Natural killer cell (primary cell): ENCODE measurements at regions not wholly inside any gene's neighbourhood (a gene's known extent, or its start where the extent isn't known, plus 50 kb on each side); places are given as distances from the start of the nearest gene placed in this dataset.
"Not testable (repeated sequence)": the region's sequence is repeated elsewhere in the genome, so short reads cannot be mapped to it uniquely, and the experiment has no call there.

Experiments
- ATAC-seq, 3 donors: fragments of 150-1000 bp in 2 of 3; fragments of 200-7000 bp in 1 of 3; cut with Tn5 transposase; 1 replicate in 1 of 3; 2 replicates in 2 of 3; pipeline ENCODE4 v1.10.0; 2021; ENCODE audit warnings: mild to moderate bottlenecking in 2 of 3, moderate library complexity in 2 of 3
- DNase-seq, 2 donors: peaks; one replicate each; pipeline versions ENCODE4 v3.0.0 to v3.0.0-alpha.2; 2013 to 2021; ENCODE audit warnings: mixed read lengths in 1 of 2
- H3K27ac ChIP-seq: one replicate; pipeline ENCODE4 v1.5.1; 2013; ENCODE audit warnings: mild to moderate bottlenecking, low read length
- H3K27me3 ChIP-seq: one replicate; pipeline ENCODE4 v1.6.1; 2013; ENCODE audit warnings: low read length; ENCODE audit not compliant: control insufficient read depth, insufficient read depth
- H3K36me3 ChIP-seq: one replicate; pipeline ENCODE4 v1.6.1; 2013; ENCODE audit warnings: low read length; ENCODE audit not compliant: control insufficient read depth, insufficient read depth
- H3K4me1 ChIP-seq: one replicate; pipeline ENCODE4 v1.6.1; 2013; ENCODE audit warnings: low read length; ENCODE audit not compliant: control insufficient read depth, insufficient read depth
- H3K4me3 ChIP-seq: one replicate; pipeline ENCODE4 v1.5.1; 2013; ENCODE audit warnings: low read length
- H3K9me3 ChIP-seq: one replicate; pipeline ENCODE4 v1.6.1; 2013; ENCODE audit warnings: low read length; ENCODE audit not compliant: control insufficient read depth, insufficient read depth
- H3K27ac Mint-ChIP-seq, 2 donors: one replicate each; pipeline ENCODE4 v1.8.0; 2022; ENCODE audit warnings: mild to moderate bottlenecking in 2 of 2, mixed read lengths in 2 of 2, moderate library complexity in 1 of 2
- H3K27me3 Mint-ChIP-seq, 2 donors: one replicate each; pipeline ENCODE4 v1.8.0; 2022; ENCODE audit warnings: low read depth in 2 of 2, mixed read lengths in 2 of 2
- H3K36me3 Mint-ChIP-seq: one replicate; pipeline ENCODE4 v1.8.0; 2022; ENCODE audit warnings: mixed read lengths
- H3K4me1 Mint-ChIP-seq, 2 donors: one replicate each; pipeline ENCODE4 v1.8.0; 2022; ENCODE audit warnings: mixed read lengths in 2 of 2
- H3K4me3 Mint-ChIP-seq: one replicate; pipeline ENCODE4 v1.8.0; 2022; ENCODE audit warnings: mild to moderate bottlenecking, moderate library complexity, mixed read lengths
- H3K9me3 Mint-ChIP-seq, 2 donors: one replicate each; pipeline ENCODE4 v1.8.0; 2022; ENCODE audit warnings: mixed read lengths in 2 of 2
- WGBS: methylation state at CpG from one replicate; pipeline ENCODE4 v1.1.7; 2013; ENCODE audit warnings: missing lambda C conversion rate; ENCODE audit not compliant: insufficient coverage; 5-methylcytosine and 5-hydroxymethylcytosine counted together
- intact Hi-C: fragments of 100-400 bp; cut with micrococcal nuclease; formaldehyde crosslinking; loops from one replicate; pipeline ENCODE4 v1.14.2; 2022
- TF ChIP-seq, protein P1 (sequence below): fragments of 200-600 bp; IDR thresholded peaks from one replicate; pipeline ENCODE4 v1.8.0; 2022; ENCODE audit warnings: antibody characterized with exemption

DNA sequence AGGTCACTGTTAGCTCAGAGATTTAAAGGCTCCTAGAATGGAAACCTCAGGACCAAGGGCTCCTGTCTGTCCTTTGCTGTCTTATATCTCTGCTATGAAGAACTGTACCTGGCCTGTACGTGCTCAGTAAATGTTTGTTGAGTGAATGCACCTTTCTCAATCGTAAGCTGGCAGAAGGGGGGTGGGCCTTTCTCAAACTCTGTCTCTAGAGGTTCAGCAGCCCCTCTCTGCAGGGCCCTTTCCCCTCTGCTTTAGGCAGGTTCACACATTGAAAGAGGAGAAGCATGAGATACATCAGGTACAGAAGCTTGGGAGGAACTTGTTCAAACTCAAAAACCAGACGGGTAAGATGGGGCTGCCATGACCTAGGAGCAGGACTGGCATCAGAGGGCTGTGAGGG, 155.6 kb downstream of the GOLGA6L4 start:
- H3K27ac ChIP-seq = no peak overlapping the region
- no peak for ATAC-seq
- H3K9me3 ChIP-seq = no peaks in the 10 kb centered on the region
- TF ChIP-seq, protein P1, sequence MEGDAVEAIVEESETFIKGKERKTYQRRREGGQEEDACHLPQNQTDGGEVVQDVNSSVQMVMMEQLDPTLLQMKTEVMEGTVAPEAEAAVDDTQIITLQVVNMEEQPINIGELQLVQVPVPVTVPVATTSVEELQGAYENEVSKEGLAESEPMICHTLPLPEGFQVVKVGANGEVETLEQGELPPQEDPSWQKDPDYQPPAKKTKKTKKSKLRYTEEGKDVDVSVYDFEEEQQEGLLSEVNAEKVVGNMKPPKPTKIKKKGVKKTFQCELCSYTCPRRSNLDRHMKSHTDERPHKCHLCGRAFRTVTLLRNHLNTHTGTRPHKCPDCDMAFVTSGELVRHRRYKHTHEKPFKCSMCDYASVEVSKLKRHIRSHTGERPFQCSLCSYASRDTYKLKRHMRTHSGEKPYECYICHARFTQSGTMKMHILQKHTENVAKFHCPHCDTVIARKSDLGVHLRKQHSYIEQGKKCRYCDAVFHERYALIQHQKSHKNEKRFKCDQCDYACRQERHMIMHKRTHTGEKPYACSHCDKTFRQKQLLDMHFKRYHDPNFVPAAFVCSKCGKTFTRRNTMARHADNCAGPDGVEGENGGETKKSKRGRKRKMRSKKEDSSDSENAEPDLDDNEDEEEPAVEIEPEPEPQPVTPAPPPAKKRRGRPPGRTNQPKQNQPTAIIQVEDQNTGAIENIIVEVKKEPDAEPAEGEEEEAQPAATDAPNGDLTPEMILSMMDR = no peak
- H3K4me3 ChIP-seq = no peak overlapping the region
- DNase-seq = no peak
- H3K4me1 ChIP-seq = no peaks in the 10 kb centered on the region
- 78% methylated on average over 3 of the region's 3 CpGs for WGBS
- H3K27me3 ChIP-seq = no peaks in the 10 kb centered on the region
- Mint-ChIP-seq H3K36me3 (no peaks in the 10 kb centered on the region), H3K27ac (no peak overlapping the region), H3K27me3 (peaks cover 12 to 28% of the 10 kb centered on the region in 2 donors), H3K4me1 (no peaks in the 10 kb centered on the region), H3K9me3 (no peaks in the 10 kb centered on the region), H3K4me3 (no peak overlapping the region)
- no peaks in the 10 kb centered on the region for H3K36me3 ChIP-seq
- intact Hi-C loops = no loop called here

DNA sequence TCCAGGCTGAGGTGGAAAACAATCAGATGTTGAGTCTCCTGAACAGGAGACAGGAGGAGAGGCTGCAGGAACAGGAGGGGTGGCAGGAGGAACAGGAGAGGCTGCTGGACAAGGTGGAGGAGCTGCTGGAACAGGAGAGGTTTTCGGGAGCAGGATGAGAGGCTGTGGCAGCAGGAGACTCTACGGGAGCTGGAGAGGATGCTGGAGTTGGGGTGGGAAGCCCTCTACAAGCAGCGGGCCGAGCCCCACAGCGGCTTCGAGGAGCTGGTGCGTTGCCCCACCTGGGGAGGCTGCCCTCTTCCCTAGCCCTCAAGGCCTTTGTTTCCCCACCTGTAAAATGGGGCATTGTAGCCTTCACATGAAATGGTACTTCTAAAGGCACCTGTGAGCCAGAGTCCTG, 156.4 kb downstream of the GOLGA6L4 start:
- H3K36me3 Mint-ChIP-seq, H3K27ac Mint-ChIP-seq, H3K4me1 Mint-ChIP-seq, H3K4me3 ChIP-seq, DNase-seq, H3K4me3 Mint-ChIP-seq, H3K36me3 ChIP-seq, H3K4me1 ChIP-seq, H3K9me3 Mint-ChIP-seq, H3K9me3 ChIP-seq, H3K27ac ChIP-seq, intact Hi-C loops, ATAC-seq, H3K27me3 ChIP-seq: not testable (repeated sequence)
- peaks cover 12 to 28% of the 10 kb centered on the region in 2 donors for H3K27me3 Mint-ChIP-seq
- 89% methylated on average over 6 of the region's 7 CpGs for WGBS

- H3K9me3 ChIP-seq, ATAC-seq, H3K4me1 ChIP-seq, H3K27me3 ChIP-seq, DNase-seq, H3K36me3 Mint-ChIP-seq, intact Hi-C loops, H3K9me3 Mint-ChIP-seq, H3K4me3 ChIP-seq, H3K4me3 Mint-ChIP-seq, H3K36me3 ChIP-seq, H3K27ac Mint-ChIP-seq, H3K27ac ChIP-seq, H3K4me1 Mint-ChIP-seq: not testable (repeated sequence)
- H3K27me3 Mint-ChIP-seq = peaks cover 12 to 22% of the 10 kb centered on the region in 2 donors
- 60% methylated on average over 8 of the region's 8 CpGs for WGBS
Observed at GRCh38 chr15:84393386-84393936, 157.9 kb downstream of the GOLGA6L4 start.

GRCh38 chr15:84393966-84394365, 158.4 kb downstream of the GOLGA6L4 start:
- H3K9me3 ChIP-seq, H3K4me1 Mint-ChIP-seq, H3K4me3 Mint-ChIP-seq, DNase-seq, H3K36me3 Mint-ChIP-seq, H3K27me3 ChIP-seq, H3K9me3 Mint-ChIP-seq, H3K27ac Mint-ChIP-seq, H3K36me3 ChIP-seq, intact Hi-C loops, ATAC-seq, H3K4me1 ChIP-seq, H3K4me3 ChIP-seq, H3K27ac ChIP-seq: not testable (repeated sequence)
- peaks cover 12 to 22% of the 10 kb centered on the region in 2 donors for H3K27me3 Mint-ChIP-seq
- WGBS = 94% methylated on average over 3 of the region's 5 CpGs

DNA sequence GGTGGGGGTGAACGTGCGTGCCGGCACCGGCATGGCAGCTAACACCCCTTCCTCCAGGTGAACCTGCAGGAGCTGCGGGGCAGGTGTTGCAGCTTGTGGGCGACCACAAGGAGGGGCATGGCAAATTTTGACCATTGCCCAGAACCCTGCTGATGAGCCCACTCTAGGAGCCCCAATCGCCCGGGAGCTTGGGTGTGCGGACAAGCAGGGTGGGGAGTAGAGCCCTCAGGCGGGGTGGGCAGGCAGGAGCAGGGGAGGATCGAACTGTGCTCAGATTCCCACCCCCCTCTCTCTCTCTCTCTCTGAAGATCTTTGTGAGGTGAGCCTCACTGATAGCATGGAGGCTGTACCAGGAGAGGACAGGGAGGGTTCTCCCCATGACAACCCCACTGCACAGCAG, 159.8 kb downstream of the GOLGA6L4 start:
- H3K27me3 Mint-ChIP-seq = peaks cover 12 to 18% of the 10 kb centered on the region in 2 donors
- H3K36me3 Mint-ChIP-seq, H3K4me1 Mint-ChIP-seq, H3K4me1 ChIP-seq, H3K27ac ChIP-seq, intact Hi-C loops, H3K4me3 ChIP-seq, DNase-seq, ATAC-seq, H3K36me3 ChIP-seq, H3K9me3 Mint-ChIP-seq, H3K9me3 ChIP-seq, H3K27ac Mint-ChIP-seq, H3K27me3 ChIP-seq, H3K4me3 Mint-ChIP-seq: not testable (repeated sequence)
- 95% methylated on average over 4 of the region's 11 CpGs for WGBS

DNA sequence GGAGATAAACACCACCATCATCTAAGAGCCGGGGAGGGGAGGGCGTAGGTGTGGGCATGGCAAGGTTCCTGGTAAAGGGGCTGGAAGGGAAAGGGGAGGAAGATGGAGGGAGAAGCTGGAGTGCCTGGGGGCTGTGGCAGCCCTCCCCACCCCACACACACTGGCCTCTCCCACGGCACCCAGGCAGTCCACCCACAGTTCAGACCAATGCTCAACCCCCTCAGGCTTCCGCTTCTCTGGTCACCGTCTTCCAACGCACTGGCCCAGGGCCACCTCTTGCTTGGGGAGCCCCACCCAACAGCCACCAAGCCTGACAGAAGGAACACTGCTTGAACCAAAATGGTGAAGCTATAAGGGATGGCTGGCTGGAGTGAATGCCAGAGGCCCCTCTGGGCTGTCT, 160.3 kb downstream of the GOLGA6L4 start:
- ATAC-seq, H3K36me3 Mint-ChIP-seq, DNase-seq, H3K4me3 Mint-ChIP-seq, H3K27ac ChIP-seq, H3K4me1 Mint-ChIP-seq, H3K4me1 ChIP-seq, H3K27ac Mint-ChIP-seq, H3K9me3 Mint-ChIP-seq, H3K9me3 ChIP-seq, H3K4me3 ChIP-seq, intact Hi-C loops, H3K36me3 ChIP-seq, H3K27me3 ChIP-seq: not testable (repeated sequence)
- peaks cover 8 to 14% of the 10 kb centered on the region in 2 donors for H3K27me3 Mint-ChIP-seq
- WGBS = 90% methylated on average over 4 of the region's 6 CpGs

- H3K27ac Mint-ChIP-seq, H3K4me1 ChIP-seq, H3K36me3 Mint-ChIP-seq, ATAC-seq, H3K4me3 Mint-ChIP-seq, H3K27me3 ChIP-seq, H3K36me3 ChIP-seq, H3K9me3 ChIP-seq, H3K27me3 Mint-ChIP-seq, H3K9me3 Mint-ChIP-seq, H3K4me1 Mint-ChIP-seq, H3K27ac ChIP-seq, intact Hi-C loops, H3K4me3 ChIP-seq, DNase-seq: not testable (repeated sequence)
- WGBS = 85% methylated on average over 8 of the region's 18 CpGs
Observed at GRCh38 chr15:84397066-84397465, 161.5 kb downstream of the GOLGA6L4 start.
